ENCODE measurements at regions not wholly inside any gene's neighbourhood (a gene's known extent, or its start where the extent isn't known, plus 50 kb on each side); places are given as distances from the start of the nearest gene placed in this dataset.

- no peak overlapping the region for H3K27ac ChIP-seq
- no peak for TF ChIP-seq CTCF (conservative IDR thresholded peaks at IDR 0.05)
These were observed 132.9 kb upstream of the GJB5 start for GRCh38 chr1:34621916-34622315.

GRCh38 chr1:34625521-34626015 lies 129.3 kb upstream of the GJB5 start:
- no peak overlapping the region for H3K27ac ChIP-seq
- no peak for TF ChIP-seq CTCF (conservative IDR thresholded peaks at IDR 0.05)

- no peak for TF ChIP-seq CTCF (conservative IDR thresholded peaks at IDR 0.05)
- H3K27ac ChIP-seq, result no peak overlapping the region
These were observed 127.2 kb upstream of the GJB5 start for GRCh38 chr1:34627465-34628240.

- no peak overlapping the region for H3K27ac ChIP-seq
- TF ChIP-seq CTCF (conservative IDR thresholded peaks at IDR 0.05), result no peak
These were observed 123.7 kb upstream of the GJB5 start for GRCh38 chr1:34631126-34631525.

- TF ChIP-seq CTCF (conservative IDR thresholded peaks at IDR 0.05), result no peak
These were observed 115.1 kb upstream of the GJB5 start for GRCh38 chr1:34639701-34640100.

GRCh38 chr1:34640654-34641401 lies 114.0 kb upstream of the GJB5 start:
- TF ChIP-seq CTCF (conservative IDR thresholded peaks at IDR 0.05), result no peak
- no peak overlapping the region for H3K27ac ChIP-seq

More at GRCh38 chr1:34639701-34640100, 115.1 kb upstream of the GJB5 start:
- no peak overlapping the region for H3K27ac ChIP-seq

- no peak overlapping the region for H3K27ac ChIP-seq
- no peak for TF ChIP-seq CTCF (conservative IDR thresholded peaks at IDR 0.05)
These were observed 112.2 kb upstream of the GJB5 start for GRCh38 chr1:34642679-34643078.

Data from VCaP (cell line).